ENCODE measurements at regions not wholly inside any gene's neighbourhood (a gene's known extent, or its start where the extent isn't known, plus 50 kb on each side); places are given as distances from the start of the nearest gene placed in this dataset.

DNA sequence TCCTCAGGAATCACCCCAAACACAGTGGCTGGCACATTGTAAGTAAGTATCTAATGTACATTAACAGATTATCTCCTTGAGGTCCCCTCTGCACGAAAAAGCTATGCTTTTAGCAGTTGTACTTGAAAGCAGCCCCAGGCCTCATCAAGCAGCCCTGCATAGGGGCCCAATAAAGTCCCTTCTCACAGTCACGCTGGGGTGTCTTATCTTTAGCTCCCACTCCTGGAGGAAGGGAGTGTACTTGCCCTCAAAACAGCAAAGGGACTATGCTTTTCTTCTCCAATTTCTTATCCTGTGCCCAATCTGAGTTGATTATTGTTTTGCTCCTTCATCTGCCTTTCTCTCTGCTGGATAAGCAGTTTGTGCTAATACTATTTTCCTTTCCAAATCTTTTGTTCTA lies 168.8 kb upstream of the PLXNA2 start:
- Histone ChIP-seq H4K20me1 (ENCODE audit: insufficient read depth) (no peaks in the 10 kb centered on the region), H3K79me2 (ENCODE audit: low read depth) (no peaks in the 10 kb centered on the region), H3K27ac (no peak overlapping the region), H3K9me2 (ENCODE audit: insufficient read depth) (no peaks in the 10 kb centered on the region), H3K36me3 (ENCODE audit: low read depth) (no peaks in the 10 kb centered on the region), H3K4me1 (replicated peaks; ENCODE audit: insufficient read depth) (no peaks in the 10 kb centered on the region), H3F3A (ENCODE audit: insufficient read depth, low read depth) (no peaks in the 10 kb centered on the region), H2AFZ (no peak overlapping the region), H3K9me3 (ENCODE audit: insufficient read depth, low read depth) (no peaks in the 10 kb centered on the region), H3K4me3 (no peak overlapping the region), H3K4me2 (no peak overlapping the region), H3K27me3 (ENCODE audit: insufficient read depth, low read depth) (peaks cover 40% of the 10 kb centered on the region; the same call in 1 of the 2 replicates)
- no TSS peak for BruUV-seq (replicated peaks)
- no peak for DNase-seq
- ChIA-PET CTCF (no interaction called here), POLR2A (ENCODE audit: unreplicated experiment) (no interaction called here)
- TF ChIP-seq EZH2 (IDR thresholded peaks at IDR 0.05; ENCODE audit: low read depth), result no peak
- TF ChIP-seq, protein P1, sequence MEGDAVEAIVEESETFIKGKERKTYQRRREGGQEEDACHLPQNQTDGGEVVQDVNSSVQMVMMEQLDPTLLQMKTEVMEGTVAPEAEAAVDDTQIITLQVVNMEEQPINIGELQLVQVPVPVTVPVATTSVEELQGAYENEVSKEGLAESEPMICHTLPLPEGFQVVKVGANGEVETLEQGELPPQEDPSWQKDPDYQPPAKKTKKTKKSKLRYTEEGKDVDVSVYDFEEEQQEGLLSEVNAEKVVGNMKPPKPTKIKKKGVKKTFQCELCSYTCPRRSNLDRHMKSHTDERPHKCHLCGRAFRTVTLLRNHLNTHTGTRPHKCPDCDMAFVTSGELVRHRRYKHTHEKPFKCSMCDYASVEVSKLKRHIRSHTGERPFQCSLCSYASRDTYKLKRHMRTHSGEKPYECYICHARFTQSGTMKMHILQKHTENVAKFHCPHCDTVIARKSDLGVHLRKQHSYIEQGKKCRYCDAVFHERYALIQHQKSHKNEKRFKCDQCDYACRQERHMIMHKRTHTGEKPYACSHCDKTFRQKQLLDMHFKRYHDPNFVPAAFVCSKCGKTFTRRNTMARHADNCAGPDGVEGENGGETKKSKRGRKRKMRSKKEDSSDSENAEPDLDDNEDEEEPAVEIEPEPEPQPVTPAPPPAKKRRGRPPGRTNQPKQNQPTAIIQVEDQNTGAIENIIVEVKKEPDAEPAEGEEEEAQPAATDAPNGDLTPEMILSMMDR (conservative IDR thresholded peaks at IDR 0.05), result no peak
- intact Hi-C loops (cut with micrococcal nuclease; ENCODE audit: unreplicated experiment), result no loop called here

- H3K4me1 ChIP-seq (replicated peaks; ENCODE audit: insufficient read depth), result no peaks in the 10 kb centered on the region
- TF ChIP-seq, protein P1 (conservative IDR thresholded peaks at IDR 0.05), result no peak
- TF ChIP-seq EZH2 (IDR thresholded peaks at IDR 0.05; ENCODE audit: low read depth), result no peak
- no peaks in the 10 kb centered on the region for H3K36me3 ChIP-seq (ENCODE audit: low read depth)
- ChIA-PET POLR2A (ENCODE audit: unreplicated experiment) (no interaction called here), CTCF (no interaction called here)
- no peaks in the 10 kb centered on the region for H3K9me3 ChIP-seq (ENCODE audit: insufficient read depth, low read depth)
- no peak overlapping the region for H3K27ac ChIP-seq
- H3K9me2 ChIP-seq (ENCODE audit: insufficient read depth), result no peaks in the 10 kb centered on the region
- no peaks in the 10 kb centered on the region for H3K79me2 ChIP-seq (ENCODE audit: low read depth)
- no peak overlapping the region for H3K4me3 ChIP-seq
- no peak overlapping the region for H3K4me2 ChIP-seq
- H3F3A ChIP-seq (ENCODE audit: insufficient read depth, low read depth), result no peaks in the 10 kb centered on the region
- H3K27me3 ChIP-seq (ENCODE audit: insufficient read depth, low read depth), result peaks cover 72% of the 10 kb centered on the region
- no peaks in the 10 kb centered on the region for H4K20me1 ChIP-seq (ENCODE audit: insufficient read depth)
- intact Hi-C loops (cut with micrococcal nuclease; ENCODE audit: unreplicated experiment), result no loop called here
- H2AFZ ChIP-seq, result no peak overlapping the region
- no TSS peak for BruUV-seq (replicated peaks)
- no peak for DNase-seq
These were observed 174.5 kb upstream of the PLXNA2 start for GRCh38 chr1:208418667-208419066.

DNA sequence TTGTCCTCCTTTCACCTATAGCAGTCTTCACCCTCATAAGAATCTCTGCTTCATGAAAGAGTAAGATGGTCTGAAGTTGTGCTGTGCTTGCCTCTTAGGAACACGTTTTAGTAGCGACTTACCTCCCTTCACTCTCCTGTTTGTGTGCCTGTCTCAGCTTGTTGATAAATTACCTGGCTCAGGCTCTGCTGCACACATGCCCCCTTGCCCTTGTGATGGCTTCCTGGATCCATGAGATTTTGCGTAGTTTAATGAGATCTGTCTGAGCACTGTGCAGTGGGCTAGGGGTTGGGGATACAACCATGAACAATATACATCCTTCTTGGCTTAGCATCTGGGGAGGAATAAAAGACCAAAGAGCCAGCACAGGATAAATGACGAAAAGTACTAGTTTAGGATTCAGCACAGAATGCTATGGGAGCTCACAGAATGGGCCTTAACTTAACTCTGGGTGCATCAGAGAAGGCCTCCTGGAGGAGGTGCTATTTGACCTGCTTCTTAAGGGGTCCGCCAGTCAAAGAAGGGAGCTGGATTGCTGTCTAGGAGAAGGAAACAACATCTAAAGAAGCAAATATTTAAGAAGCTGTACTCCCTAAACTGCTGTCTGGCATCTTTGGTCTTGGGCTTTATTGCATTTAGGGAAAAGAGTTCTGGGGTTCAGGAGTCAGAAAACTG lies 175.7 kb upstream of the PLXNA2 start:
- no peaks in the 10 kb centered on the region for H3K36me3 ChIP-seq (ENCODE audit: low read depth)
- H3K27me3 ChIP-seq (ENCODE audit: insufficient read depth, low read depth), result peaks cover 66% of the 10 kb centered on the region
- no peaks in the 10 kb centered on the region for H3K9me2 ChIP-seq (ENCODE audit: insufficient read depth)
- no peak overlapping the region for H3K4me3 ChIP-seq
- no peak for TF ChIP-seq EZH2 (IDR thresholded peaks at IDR 0.05; ENCODE audit: low read depth)
- TF ChIP-seq, protein P1 (conservative IDR thresholded peaks at IDR 0.05), result no peak
- DNase-seq, result no peak
- no peak overlapping the region for H3K4me2 ChIP-seq
- H3F3A ChIP-seq (ENCODE audit: insufficient read depth, low read depth), result no peaks in the 10 kb centered on the region
- H3K4me1 ChIP-seq (replicated peaks; ENCODE audit: insufficient read depth), result no peaks in the 10 kb centered on the region
- intact Hi-C loops (cut with micrococcal nuclease; ENCODE audit: unreplicated experiment), result no loop called here
- H2AFZ ChIP-seq, result no peak overlapping the region
- ChIA-PET POLR2A (ENCODE audit: unreplicated experiment) (no interaction called here), CTCF (no interaction called here)
- no TSS peak for BruUV-seq (replicated peaks)
- H3K9me3 ChIP-seq (ENCODE audit: insufficient read depth, low read depth), result no peaks in the 10 kb centered on the region
- H4K20me1 ChIP-seq (ENCODE audit: insufficient read depth), result no peaks in the 10 kb centered on the region
- no peaks in the 10 kb centered on the region for H3K79me2 ChIP-seq (ENCODE audit: low read depth)
- H3K27ac ChIP-seq, result no peak overlapping the region

Measured in PC-9 (cell line).